ENCODE measurements at regions not wholly inside any gene's neighbourhood (a gene's known extent, or its start where the extent isn't known, plus 50 kb on each side); places are given as distances from the start of the nearest gene placed in this dataset.
"Not testable (repeated sequence)": the region's sequence is repeated elsewhere in the genome, so short reads cannot be mapped to it uniquely, and the experiment has no call there.

DNA sequence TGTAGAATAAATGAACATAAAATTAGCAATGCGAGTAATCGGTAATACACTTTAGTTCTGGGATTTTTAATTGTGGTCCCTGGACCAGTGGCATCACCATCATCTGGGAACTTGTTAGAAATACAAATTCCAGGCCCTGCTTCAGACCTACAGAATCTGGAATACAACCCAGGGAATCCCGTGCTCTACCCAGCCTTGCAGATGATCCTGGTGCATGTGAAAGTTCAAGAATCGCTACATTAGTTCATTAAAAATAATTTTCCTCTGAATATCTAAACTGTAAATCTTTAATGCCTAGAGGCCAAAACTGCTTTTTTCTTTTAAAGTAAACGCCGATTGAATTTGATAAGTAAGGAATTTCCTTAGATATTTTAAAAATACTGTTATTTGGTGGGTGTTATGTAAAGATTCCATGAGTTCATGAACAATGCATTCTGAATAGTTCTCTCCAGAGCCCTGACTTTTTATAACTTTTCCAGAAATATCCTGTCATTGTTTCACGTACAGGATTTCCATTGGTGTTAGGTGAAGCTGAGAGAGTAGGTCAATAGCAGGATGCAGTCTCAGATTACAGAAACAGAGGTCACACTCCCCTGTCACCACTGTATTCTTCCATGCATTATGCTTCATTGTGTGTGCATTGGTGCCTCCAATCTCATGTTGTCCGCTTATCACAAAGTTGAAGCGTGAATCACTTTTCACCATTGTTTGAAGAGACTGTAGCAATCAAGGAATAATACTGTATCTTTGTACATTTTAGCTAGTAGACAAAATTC is 596.5 kb upstream of the KLF12 start:
- DNase-seq (ENCODE audit: low spot score): no peak

DNA sequence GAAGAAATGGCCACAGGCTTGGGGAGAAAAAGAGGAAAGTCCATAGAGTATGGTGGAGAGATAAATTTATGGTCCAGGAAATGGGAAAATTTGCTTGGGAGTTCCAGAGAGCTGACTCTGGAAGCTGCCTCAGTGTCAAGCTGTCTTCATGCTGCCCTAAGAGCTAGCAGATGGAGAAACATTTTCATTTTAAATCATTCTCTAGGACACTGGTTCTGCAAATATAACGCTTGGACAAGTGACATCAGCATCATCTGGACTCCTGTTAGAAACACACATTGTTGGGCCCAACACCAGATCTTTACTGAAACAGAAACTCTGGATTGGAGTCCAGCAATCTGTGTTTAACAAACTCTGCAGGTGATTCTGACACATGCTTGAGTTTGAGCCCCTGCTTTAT is 592.0 kb upstream of the KLF12 start:
- no peak for DNase-seq (ENCODE audit: low spot score)

DNA sequence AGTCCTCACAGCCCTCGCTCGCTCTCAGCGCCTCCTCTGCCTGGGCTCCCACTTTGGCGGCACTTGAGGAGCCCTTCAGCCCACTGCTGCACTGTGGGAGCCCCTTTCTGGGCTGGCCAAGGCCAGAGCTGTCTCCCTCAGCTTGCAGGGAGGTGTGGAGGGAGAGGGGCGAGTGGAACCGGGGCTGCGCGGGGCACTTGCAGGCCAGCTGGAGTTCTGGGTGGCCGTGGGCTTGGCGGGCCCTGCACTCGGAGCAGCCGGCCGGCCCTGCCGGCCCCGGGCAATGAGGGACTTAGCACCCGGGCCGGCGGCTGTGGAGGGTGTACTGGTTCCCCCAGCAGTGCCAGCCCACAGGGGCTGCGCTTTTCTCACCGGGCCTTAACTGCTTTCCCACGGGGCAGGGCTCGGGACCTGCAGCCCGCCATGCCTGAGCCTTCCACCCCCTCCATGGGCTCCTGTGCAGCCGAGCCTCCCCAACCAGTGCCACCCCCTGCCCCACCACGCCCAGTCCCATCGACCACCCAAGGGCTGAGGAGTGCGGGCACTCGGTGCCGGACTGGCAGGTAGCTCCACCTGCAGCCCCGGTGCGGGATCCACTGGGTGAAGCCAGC is 584.1 kb upstream of the KLF12 start:
- not testable (repeated sequence) for DNase-seq (ENCODE audit: low spot score)

DNA sequence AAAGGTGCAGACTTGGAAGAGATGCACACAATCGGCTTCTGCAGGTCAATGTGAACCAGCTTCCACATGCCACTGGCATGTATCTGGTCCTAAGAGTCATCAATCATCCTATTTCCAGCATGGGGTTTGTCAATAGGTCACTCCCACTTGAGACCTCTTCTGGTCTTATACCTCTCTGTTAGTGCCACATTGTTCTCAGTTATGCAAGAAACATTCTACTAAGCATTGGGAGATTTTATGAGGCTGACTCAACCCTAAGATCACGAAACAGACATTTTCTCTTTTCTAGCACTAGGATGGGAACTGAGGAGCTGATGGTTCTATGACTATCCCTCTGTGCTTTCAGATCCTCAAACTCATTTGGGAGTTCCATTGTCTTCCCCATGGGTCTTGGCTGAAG is 581.5 kb upstream of the KLF12 start:
- no peak for DNase-seq (ENCODE audit: low spot score)

DNA sequence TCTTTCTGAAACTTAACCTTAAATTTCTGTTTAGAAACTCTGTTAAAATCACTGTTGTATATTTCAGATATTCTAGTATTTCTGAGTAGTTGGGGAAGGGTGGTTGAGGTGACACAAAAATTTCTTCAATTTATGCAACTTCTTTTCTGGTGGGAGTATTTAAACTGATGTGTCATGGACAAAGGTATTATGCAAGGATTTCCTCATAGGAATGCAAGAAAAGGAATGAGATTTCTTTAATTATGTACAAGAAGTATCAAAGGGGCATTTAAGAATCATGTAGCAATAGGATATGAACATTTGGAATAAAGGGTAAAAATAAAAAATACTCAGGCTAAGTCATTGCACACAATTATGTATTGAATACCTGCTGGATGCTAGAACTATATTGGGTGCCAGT is 575.8 kb upstream of the KLF12 start:
- no peak for DNase-seq (ENCODE audit: low spot score)

DNA sequence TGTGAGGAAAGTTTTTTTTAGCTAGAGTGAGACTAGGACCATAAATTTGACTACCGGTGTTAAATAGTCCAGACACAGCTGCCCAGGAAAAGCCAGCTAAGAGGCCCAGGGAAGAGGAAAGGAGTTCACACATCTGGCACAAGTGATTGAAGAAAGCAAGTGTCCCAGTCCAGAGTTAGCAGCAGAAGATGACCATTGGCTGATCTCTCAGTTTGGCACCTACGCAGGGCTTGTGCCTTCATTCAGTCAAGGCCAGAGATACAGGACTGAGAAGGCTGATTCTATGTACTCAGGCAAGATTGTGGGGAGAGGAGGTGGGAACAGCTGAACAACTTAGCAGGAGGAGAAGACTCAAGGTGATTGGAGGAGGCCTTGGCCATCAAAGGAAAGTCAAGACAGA is 575.0 kb upstream of the KLF12 start:
- DNase-seq (ENCODE audit: low spot score): no peak

DNA sequence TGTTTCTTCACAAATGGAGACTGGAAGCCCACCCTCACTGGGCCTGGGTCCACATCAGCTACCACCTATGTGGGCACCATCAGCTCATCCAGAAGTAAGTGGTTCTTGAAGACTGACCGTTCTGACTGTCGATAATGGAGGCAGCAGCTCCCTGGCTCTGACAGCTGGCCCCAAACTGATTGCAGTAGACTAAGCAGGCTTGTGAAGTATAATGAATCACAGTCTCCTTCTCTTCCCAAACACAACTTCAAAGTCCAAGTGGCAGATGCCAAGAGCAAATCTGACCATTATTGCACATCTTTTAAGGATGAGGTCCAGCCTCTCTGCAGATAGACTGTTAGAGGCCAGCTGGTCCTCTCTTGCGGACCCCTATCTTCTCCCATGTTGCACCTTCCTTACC is 574.4 kb upstream of the KLF12 start:
- no peak for DNase-seq (ENCODE audit: low spot score)

DNA sequence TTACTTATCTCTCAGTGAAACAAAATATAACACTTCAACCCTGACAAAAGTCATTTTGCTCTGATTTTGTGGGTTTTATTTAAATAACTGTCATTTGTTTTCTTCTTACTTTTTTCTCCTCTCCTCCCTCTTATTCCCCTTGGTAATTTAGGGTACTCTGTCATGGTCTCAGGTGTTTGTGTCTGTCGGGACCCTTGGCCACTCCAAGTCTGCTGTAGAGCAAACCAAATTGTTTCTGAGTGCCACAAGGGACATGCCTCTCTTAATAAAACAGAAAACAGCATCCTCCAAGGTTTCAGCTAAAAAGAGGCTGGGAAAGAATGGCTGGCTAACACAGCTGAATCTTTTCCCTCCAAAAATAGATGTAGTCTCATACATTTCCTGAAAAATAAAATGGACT is 573.1 kb upstream of the KLF12 start:
- DNase-seq (ENCODE audit: low spot score): no peak

DNA sequence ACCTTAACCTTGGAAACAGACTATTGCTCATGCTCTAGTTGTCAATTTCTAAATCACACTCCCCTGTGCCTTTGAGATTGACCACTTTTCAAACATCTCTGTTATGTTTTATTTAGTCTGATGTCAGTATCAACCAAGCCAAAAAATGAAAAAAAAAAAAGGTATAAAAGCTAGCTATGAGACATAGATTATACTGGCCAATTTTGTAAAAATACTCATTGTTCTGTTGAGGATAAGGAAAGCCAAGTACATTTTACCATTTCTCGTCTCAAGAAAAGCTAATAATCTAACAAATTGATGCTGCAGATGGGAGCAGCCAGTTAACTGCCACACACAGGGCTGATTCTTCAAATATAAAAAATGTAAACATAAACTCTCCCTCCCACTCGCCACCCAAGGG is 572.6 kb upstream of the KLF12 start:
- DNase-seq (ENCODE audit: low spot score): peak; percentile 30

DNA sequence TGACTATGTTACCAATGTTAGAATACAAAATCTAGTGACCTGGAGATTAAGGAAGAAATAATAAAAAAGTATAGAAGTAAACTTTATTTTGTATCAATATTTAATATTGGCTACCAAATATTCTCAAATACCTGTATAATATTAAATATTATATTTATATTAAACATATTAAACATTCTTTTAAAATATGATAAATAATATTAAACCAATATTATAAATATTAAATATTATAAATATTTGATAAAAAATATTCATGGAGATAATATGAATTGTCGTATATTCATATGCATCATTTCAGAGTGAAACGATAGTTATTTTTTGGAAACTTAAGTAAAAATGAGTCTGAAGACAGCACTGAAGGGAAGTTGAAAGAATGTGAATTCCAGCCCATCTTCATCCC is 571.2 kb upstream of the KLF12 start:
- DNase-seq (ENCODE audit: low spot score): no peak

DNA sequence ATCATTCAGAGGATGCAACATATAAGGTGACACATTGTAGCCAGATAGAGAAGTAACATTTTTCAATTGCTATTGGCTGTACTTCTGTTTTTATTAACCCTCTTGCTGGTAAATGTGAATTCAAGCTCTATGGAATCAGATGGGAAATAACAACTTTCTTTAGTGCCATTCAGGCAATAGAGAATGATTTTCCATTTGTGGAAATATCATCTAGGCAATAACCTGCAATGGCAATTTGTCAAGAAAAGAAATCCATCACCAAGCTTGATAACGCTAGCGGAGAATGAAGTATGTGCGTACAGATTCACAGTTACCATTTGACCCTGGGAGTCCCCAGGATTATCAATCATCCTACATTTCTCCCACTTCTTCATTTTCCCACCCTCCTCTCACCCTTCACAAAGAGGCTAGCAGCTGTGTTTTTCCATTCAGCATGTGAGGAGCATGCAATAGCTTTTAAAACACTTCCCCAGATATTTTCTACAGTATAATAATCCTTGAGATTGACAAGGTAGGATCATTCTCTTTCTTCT is 569.7 kb upstream of the KLF12 start:
- DNase-seq (ENCODE audit: low spot score): no peak

DNA sequence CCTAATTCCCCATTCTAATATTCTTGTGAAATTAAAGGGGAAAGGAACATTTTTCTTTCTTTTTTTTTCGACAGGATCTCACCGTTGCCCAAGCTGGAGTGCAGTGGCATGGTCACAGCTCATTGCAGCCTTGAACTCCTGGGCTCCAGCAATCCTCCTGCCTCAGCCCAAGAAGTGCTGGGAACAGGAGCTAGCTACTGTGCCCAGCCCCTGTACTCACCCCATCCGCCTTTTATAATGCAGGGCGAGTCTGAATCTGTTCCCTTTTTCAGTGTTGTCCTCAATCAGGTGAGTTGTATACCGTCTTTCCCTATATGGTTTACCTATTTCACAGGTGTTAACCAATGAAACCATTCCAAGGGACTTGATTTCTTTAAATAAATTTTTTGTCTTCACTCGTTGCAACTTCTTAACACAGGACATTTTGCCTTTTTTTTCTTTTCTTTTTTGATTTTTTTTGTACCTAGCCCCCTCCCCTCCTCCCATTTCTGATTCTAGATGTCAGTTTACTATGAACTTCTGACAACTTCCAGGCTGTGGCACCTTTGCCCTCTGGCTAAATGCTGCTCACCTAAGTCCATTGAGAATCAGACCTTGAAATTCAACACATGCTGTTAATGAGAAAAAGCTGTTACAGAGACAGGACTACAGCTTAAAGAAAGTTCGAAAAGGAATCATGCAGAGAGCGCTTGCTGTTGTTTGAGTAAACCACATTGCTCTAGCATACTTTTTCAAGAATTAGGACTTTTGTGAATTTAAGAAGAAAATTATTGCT is 562.1 kb upstream of the KLF12 start:
- no peak for DNase-seq (ENCODE audit: low spot score)

DNA sequence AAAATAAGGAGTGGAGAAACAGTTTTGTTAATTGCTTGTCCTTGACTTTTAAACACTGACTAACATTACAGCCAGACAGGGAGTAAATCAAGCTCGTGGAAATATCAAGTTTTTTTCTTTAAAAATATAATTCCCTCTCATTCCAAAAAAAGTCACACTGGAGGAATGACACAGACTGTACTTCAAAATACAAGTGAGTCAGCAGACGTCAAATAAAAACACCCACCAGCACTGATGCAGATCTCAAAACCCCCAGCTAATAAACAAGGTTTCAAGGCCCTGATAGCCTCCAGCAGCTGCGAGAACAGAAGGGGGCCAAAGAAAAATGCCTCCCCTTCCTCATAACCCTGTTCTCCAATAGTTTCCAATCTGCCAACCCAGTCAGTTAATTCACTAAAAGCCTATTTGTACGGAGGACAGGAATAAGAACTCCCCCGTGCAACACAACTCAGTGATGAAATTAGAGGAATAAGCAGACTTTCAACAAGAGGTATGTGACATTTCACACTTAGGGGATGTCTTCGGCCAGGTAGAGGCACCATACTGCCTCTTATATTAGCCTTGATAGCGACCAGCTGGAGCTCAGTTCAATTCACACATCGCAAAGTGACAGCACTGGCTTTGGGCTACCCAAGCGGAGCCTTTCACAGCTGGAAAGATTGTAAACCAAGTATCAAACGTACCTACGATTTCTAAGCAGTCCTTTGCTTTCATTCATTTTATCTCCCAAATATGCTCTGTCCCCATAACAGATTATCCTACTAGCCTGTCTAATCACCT is 561.0 kb upstream of the KLF12 start:
- DNase-seq (ENCODE audit: low spot score): no peak

DNA sequence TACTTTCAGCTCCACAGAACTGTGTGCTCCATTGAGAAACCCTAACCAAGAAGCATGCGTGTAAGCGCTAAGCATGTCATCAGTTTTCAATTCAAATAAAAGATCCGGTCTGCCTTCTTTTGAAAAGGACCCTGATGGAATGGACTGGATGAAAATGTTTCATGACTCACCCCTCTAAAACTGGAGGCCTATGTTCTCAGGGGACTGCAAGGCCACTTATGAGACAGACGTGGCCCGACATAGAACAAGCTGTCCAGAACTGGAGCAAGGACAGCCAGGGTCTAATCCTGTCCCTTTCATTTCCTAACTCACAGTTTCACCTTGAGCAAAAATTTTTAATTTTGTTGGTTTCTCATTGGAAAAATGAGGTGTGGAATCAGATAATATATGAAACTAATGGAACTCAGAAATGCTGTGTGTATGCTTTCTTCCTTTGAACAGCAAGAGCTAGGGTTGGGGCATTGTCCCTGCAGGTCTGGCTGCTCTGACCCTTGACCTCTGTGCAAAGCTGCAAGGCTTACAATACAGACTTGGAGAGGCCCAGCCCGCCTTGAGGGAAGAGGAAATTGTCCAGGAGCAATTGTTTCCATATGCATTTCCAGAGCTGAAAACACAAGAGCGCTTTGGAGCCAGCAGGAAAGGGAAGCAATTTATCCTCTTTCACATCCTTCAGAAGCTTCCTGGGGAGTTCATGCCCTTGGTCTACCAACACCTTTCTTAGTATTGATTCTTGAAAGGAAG is 553.4 kb upstream of the KLF12 start:
- DNase-seq (ENCODE audit: low spot score): no peak

DNA sequence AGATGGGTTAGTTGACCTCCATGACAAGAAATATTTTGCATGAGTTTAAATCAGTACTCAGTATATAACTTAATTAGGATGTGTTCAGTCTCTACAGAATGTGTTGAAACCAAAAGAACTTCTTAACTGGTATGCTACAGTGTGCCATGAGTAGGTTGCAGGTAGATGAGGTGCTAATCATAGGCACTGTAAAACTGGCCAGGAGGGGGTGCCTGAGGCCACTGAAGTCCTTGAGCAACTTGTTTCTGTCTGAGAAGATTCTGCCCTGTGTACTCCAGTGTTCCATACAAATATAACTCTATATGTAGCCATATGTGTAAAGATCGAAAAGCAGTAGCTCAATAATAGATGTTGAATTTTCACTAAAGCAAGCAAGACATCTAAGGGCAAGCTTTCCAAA is 549.2 kb upstream of the KLF12 start:
- DNase-seq (ENCODE audit: low spot score): peak; percentile 54

DNA sequence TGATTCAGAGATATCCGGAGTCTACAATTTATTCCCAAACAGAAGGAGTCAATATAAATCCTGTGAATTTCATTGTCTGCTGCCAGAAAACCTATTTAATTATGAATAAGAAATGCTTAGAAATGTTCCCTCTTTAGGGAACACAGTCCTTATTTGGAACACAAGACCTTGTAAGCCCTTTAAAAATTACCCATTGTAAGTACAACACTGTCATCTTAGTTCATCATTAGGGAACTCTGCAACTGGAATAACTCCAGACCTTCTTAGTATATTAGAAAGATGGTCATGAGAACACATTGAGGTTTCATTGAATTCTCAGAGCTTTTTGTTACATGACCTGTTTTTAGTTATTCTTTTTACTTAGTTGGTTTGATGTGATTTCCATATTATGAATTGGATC is 548.5 kb upstream of the KLF12 start:
- DNase-seq (ENCODE audit: low spot score): no peak

DNA sequence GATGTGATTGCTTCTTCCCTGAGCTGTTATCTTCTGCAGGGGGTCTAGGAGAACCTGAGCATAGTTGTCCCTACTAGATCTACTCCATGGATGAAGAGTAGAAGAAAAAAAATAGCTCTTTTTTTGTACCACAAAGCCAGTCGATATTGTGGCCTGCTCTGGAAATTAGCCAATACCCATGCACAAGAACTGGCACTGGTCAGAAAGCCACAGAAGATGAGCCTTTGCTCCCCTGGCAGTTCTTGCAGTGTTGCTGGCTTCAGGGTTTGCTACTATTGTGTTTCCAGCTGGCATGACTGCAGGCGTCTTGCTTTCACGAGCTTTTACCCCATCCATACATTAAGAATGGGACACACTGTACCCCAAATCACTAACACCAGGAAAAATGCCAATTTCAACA is 547.7 kb upstream of the KLF12 start:
- no peak for DNase-seq (ENCODE audit: low spot score)

DNA sequence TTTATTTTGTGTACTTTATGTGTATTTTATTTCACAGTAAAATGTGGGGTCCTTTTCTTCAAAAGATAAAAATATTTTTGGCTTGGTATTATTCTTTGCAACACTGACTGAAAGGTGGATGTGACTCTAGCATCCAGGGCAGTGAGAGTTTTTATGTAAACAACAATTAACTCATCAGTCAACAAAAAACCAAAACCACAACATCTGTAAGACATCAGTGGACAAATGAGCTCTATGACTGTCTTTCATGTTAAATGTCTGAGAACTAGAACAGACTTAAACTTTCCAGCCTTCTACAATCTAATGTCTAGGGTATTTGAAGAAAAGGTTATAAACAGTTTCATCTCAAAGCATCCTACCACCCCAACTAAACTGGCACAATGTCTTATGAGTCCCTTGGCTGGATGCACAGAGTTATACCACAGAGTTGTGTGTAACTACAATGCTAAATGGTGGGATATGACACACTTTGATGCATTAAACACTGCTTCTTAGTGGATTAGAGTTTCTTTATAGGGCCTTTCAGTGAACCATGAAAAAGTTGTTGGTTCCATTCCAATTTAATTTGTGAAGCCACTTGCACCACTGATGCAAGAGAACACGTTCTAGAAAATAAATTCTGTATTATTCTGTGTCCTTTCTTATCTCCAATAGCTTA is 544.2 kb upstream of the KLF12 start:
- DNase-seq (ENCODE audit: low spot score): no peak

DNA sequence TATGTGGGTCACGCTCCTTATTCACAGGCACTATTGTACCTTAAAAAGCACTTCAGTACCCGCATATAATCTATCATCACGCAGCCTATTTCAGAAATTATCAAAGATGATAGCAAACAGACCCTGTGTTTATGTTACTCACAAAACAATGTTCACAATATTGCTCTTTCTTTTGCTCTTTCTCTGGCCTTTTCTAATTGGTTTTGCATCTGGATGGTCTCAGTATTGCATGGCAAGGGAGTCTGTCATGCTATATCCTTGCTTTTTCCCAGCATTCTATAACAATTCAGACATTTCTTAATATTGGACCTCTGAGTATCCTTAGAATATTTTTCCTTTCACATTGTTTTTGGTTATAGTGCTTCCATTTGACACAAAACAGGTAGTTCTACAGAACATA is 541.8 kb upstream of the KLF12 start:
- DNase-seq (ENCODE audit: low spot score): no peak

DNA sequence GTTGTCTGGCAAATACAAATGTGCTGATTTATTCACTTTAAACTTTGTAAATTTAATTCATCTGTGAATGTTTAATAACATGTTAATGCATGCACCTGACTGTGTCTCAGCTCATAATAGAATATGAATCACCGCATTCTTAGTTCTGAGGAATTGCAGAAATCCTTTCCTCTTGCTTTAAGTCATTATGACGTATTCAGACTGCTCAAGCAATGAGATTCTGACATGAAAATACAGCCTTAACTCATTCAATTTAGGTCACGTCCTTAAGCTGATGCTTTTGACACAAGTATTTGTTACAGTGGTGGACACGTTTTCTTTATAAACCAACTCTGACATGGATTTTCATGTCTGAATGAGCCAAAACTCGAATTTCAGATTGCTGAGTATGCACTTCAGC is 541.0 kb upstream of the KLF12 start:
- DNase-seq (ENCODE audit: low spot score): no peak

DNA sequence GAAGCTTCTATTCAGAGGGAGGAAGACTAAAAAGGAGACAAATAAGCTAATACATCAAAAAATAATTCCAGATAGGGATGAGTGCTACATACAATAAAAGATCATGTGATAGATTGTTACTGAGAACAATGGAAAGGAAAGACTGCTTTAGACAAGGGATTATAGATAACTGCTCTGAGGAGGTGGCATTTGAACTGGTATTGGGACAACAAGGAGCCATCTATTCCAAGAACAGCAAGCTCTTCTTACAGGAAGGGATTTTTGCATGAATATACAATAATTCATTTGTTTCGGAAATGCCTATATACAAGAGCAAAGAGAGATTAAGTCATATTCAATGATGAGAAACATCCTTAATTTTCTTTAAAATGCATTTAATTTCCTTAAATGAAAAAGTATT is 540.5 kb upstream of the KLF12 start:
- no peak for DNase-seq (ENCODE audit: low spot score)

Measured in HT-29 (cell line).